NB4 (cell line): ENCODE measurements at regions not wholly inside any gene's neighbourhood (a gene's known extent, or its start where the extent isn't known, plus 50 kb on each side); places are given as distances from the start of the nearest gene placed in this dataset.

ENCODE experiments used
- DNase-seq: peaks from one replicate; pipeline ENCODE4 v3.0.0; 2010; ENCODE audit warnings: low read depth
- H3K4me3 ChIP-seq: one replicate; pipeline ENCODE4 v1.5.1; 2011; ENCODE audit warnings: mild to moderate bottlenecking, low read depth, low read length, moderate library complexity
- MYC ChIP-seq: IDR thresholded peaks from 2 replicates; pipeline ENCODE4 v1.6.1; 2011; ENCODE audit warnings: low read depth, low read length
- POLR2A ChIP-seq: IDR thresholded peaks from 2 replicates; pipeline ENCODE4 v1.6.1; 2011; ENCODE audit warnings: mild to moderate bottlenecking; ENCODE audit not compliant: insufficient read length; ENCODE audit errors: extremely low read depth
- TF ChIP-seq, protein P1 (sequence below): IDR thresholded peaks from 2 replicates; pipeline ENCODE4 v1.6.1; 2011; ENCODE audit warnings: low read depth, low read length
- TF ChIP-seq, protein P2 (sequence below): IDR thresholded peaks from one replicate; pipeline ENCODE4 v1.5.1; 2012; ENCODE audit warnings: low read depth, low read length

DNA sequence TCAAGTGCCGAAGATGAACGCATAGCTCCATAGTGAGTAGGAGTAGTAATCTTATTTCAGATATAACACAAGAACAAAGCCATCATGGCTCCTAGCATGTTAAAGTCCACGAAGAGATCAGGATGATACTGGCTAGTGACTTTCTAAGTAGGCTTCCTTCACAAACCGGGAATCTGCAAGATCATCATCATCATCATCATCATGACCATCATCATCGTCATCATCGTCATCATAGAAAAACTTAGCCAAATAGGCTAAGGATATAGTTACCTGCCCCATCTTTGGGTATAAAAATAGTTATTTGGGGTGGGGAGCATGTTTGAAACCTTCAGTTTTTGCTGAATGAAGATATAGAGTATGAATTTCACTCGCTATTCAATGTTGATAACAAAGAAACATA, 57.9 kb downstream of the PYDC2 start:
- no peak for DNase-seq
- no peak overlapping the region for H3K4me3 ChIP-seq
- no peak for TF ChIP-seq POLR2A
- TF ChIP-seq, protein P1, sequence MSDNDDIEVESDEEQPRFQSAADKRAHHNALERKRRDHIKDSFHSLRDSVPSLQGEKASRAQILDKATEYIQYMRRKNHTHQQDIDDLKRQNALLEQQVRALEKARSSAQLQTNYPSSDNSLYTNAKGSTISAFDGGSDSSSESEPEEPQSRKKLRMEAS = no peak
- TF ChIP-seq MYC = no peak
- TF ChIP-seq, protein P2, sequence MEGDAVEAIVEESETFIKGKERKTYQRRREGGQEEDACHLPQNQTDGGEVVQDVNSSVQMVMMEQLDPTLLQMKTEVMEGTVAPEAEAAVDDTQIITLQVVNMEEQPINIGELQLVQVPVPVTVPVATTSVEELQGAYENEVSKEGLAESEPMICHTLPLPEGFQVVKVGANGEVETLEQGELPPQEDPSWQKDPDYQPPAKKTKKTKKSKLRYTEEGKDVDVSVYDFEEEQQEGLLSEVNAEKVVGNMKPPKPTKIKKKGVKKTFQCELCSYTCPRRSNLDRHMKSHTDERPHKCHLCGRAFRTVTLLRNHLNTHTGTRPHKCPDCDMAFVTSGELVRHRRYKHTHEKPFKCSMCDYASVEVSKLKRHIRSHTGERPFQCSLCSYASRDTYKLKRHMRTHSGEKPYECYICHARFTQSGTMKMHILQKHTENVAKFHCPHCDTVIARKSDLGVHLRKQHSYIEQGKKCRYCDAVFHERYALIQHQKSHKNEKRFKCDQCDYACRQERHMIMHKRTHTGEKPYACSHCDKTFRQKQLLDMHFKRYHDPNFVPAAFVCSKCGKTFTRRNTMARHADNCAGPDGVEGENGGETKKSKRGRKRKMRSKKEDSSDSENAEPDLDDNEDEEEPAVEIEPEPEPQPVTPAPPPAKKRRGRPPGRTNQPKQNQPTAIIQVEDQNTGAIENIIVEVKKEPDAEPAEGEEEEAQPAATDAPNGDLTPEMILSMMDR = no peak

DNA sequence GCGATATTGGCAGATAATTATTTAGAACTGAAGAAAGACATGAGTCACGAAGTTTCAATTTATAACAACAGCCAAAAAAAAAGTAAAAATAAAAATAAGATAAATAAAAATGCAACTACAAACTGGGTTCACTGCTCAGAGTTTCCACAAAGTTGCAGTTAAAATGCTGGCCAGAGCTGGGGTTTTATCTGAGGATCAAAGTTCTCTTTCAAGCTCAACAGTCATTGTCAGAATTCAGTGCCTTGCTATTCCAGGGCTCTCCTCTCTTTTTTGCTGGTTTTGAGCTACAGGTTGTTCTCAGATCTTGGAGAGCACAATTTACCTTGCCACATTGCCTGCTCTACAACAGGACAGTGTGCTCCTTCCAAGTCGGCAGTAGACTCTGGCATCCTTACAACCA, 60.1 kb downstream of the PYDC2 start:
- no peak for DNase-seq
- TF ChIP-seq MYC (no peak), POLR2A (no peak)
- TF ChIP-seq, protein P2 = no peak
- TF ChIP-seq, protein P1 = no peak

DNA sequence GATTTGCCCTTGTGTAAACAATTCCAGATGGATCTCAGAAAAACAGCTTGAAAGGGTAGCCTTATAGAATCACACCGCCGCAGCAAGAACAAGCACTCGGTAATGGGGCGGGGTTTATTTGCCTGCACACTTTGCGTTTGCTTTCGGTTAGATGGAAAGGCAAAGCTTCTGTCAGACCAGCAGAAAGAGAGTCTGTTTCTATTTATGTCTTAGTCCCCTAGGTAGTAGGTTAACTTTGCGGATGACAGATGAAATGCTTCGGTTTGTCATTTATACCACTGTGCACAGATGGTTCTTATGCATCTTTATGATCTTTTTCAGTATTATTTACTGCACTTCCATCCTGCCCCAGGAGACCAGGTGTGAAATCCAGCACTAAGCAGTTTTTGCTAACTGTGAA, 62.2 kb downstream of the PYDC2 start:
- H3K4me3 ChIP-seq = no peak overlapping the region
- DNase-seq = no peak
- TF ChIP-seq POLR2A (no peak), MYC (no peak)
- TF ChIP-seq, protein P2 = no peak
- TF ChIP-seq, protein P1 = no peak

More for the DNA sequence above, 60.1 kb downstream of the PYDC2 start:
- no peak overlapping the region for H3K4me3 ChIP-seq

DNA sequence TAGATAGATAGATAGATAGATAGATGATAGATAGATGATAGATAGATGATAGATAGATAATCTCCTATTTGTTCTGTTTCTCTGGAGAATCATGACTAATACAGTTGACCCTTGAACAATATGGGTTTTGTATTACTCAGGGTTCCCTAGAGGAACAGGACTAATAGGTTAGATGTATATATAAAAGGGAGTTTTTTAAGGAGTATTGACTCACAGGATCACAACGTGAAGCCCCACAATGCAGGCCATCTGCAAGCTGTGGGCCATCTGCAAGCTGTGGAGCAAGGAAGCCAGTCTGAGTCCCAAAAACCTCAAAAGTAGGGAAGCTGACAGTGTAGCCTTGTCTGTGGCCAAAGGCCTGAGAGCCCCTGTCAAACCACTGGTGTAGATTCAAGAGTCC, 67.6 kb downstream of the PYDC2 start:
- no peak overlapping the region for H3K4me3 ChIP-seq
- no peak for DNase-seq
- TF ChIP-seq, protein P1 = no peak
- no peak for TF ChIP-seq POLR2A
- TF ChIP-seq MYC = no peak
- TF ChIP-seq, protein P2 = no peak

DNA sequence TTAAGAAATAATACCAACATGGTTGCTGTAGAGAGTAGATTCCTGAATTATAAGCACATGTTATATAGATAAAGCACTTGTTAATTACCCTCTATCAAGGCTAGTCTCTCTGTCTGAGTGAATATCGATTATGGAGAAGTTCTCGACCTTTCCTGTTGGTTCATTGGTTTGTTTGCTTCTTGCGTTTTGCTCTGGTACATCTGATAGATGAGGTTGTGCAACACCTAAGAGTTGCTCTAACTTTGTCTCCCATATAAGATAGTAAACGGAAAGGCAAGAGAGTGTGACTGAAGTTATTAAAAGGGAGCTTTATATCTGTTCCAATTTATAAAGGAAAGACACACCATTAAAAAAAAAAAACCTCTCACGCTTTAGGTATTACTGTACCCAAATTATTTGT, 69.0 kb downstream of the PYDC2 start:
- no peak for DNase-seq
- no peak overlapping the region for H3K4me3 ChIP-seq
- no peak for TF ChIP-seq POLR2A
- TF ChIP-seq MYC = no peak
- TF ChIP-seq, protein P1 = no peak
- TF ChIP-seq, protein P2 = no peak

DNA sequence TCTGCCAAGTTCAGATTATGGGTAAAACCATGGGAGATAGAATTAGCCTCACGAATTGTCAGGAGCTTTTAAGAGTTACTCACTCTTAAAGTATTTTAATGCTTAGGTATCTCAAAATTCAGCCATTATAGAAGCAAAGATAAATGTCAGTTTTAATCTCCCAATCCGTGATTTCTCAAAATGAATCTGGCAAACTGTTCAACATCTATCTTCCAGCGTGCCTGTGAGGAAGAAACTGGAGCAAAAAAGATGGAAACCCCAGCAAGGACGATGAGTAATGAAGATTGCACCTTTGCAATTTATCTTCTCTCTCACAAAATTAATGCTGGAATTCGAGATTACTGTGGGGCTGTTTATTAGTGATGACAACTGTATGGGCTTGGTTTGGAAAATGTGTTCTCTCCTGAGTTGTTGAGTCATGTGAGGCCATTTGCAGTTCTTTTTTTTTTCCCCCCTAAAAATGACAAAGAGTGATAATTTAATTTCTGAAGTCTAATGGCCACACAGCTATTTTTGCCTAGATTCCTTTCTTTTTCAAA, 70.5 kb downstream of the PYDC2 start:
- TF ChIP-seq MYC (no peak), POLR2A (no peak)
- TF ChIP-seq, protein P2 = no peak
- no peak overlapping the region for H3K4me3 ChIP-seq
- no peak for DNase-seq
